ENCODE measurements at regions not wholly inside any gene's neighbourhood (a gene's known extent, or its start where the extent isn't known, plus 50 kb on each side); places are given as distances from the start of the nearest gene placed in this dataset.
"Not testable (repeated sequence)": the region's sequence is repeated elsewhere in the genome, so short reads cannot be mapped to it uniquely, and the experiment has no call there.

- H3K4me1 Mint-ChIP-seq; DNase-seq (ENCODE audit: low spot score in 2 of 2); H3K36me3 Mint-ChIP-seq; H3K4me3 Mint-ChIP-seq; H3K9me3 Mint-ChIP-seq; ATAC-seq; H3K27ac Mint-ChIP-seq: not testable (repeated sequence)
Measured at GRCh38 chr3:70435422-70435821, 123.0 kb upstream of the MDFIC2 start.

GRCh38 chr3:70433091-70433490, 120.7 kb upstream of the MDFIC2 start:
- H3K4me1 Mint-ChIP-seq, result no peaks in the 10 kb centered on the region
- no peak for ATAC-seq
- H3K4me3 Mint-ChIP-seq, result no peak overlapping the region
- no peak overlapping the region for H3K27ac Mint-ChIP-seq
- DNase-seq (ENCODE audit: low spot score in 2 of 2), result no peak
- peaks cover 6% of the 10 kb centered on the region for H3K9me3 Mint-ChIP-seq
- H3K36me3 Mint-ChIP-seq, result no peaks in the 10 kb centered on the region

DNA sequence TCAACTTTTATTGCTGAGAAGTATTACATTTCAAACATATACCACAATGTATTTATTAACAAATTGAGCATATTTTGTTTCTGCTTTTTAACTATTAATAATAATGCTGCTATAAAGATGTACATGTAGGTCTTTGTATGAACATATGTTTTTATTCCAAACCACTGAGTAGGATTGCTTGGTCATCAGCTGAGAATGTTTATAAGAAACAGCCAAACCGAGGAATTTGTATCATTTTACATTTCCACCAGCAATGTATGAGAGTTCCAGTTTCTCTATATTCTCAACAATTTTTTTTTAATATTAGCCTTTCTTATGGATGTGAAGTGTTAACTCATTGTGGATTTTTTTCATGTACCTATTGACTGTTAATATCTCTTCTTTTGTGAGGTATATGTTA, 119.5 kb upstream of the MDFIC2 start:
- DNase-seq (ENCODE audit: low spot score in 2 of 2) (no peak), ATAC-seq (no peak)
- Mint-ChIP-seq H3K4me3 (no peak overlapping the region), H3K36me3 (no peaks in the 10 kb centered on the region), H3K27ac (no peak overlapping the region), H3K4me1 (no peaks in the 10 kb centered on the region), H3K9me3 (peaks cover 6% of the 10 kb centered on the region)

GRCh38 chr3:70426071-70426470, 113.6 kb upstream of the MDFIC2 start:
- DNase-seq (ENCODE audit: low spot score in 2 of 2) (no peak), ATAC-seq (no peak)
- no peak overlapping the region for H3K4me3 Mint-ChIP-seq
- no peaks in the 10 kb centered on the region for H3K4me1 Mint-ChIP-seq
- H3K9me3 Mint-ChIP-seq, result no peaks in the 10 kb centered on the region
- no peaks in the 10 kb centered on the region for H3K36me3 Mint-ChIP-seq
- H3K27ac Mint-ChIP-seq, result no peak overlapping the region

DNA sequence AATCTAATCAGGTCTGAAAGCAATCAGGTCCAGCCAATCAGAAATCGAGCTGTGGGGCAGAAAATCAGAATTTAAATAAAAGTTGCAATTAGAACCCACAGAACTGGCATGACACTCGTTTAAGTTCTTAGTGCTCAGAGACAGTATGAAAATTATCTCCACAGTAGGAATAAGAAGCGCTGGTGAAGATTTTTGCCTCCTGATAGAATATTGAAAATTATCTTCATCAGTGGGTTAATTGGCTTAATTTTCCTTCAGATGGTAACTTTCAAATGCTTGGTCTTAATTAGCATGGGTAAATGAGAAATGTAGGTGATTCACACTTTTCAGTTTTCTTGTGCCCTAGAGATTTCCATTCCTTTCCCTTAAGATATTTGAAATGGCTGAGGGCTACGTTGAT, 109.1 kb upstream of the MDFIC2 start:
- H3K4me1 Mint-ChIP-seq, result no peaks in the 10 kb centered on the region
- H3K9me3 Mint-ChIP-seq, result peaks cover 6% of the 10 kb centered on the region
- ATAC-seq (no peak), DNase-seq (ENCODE audit: low spot score in 2 of 2) (no peak)
- H3K36me3 Mint-ChIP-seq, result no peaks in the 10 kb centered on the region
- H3K27ac Mint-ChIP-seq, result no peak overlapping the region
- no peak overlapping the region for H3K4me3 Mint-ChIP-seq

- ATAC-seq (no peak), DNase-seq (ENCODE audit: low spot score in 2 of 2) (no peak)
- no peak overlapping the region for H3K27ac Mint-ChIP-seq
- H3K4me1 Mint-ChIP-seq, result no peaks in the 10 kb centered on the region
- no peaks in the 10 kb centered on the region for H3K36me3 Mint-ChIP-seq
- H3K9me3 Mint-ChIP-seq, result peaks cover 18% of the 10 kb centered on the region
- H3K4me3 Mint-ChIP-seq, result no peak overlapping the region
Measured at GRCh38 chr3:70409018-70409417, 96.6 kb upstream of the MDFIC2 start.

GRCh38 chr3:70400194-70400593, 87.8 kb upstream of the MDFIC2 start:
- DNase-seq (ENCODE audit: low spot score in 2 of 2) (no peak), ATAC-seq (no peak)
- no peak overlapping the region for H3K4me3 Mint-ChIP-seq
- peaks cover 5% of the 10 kb centered on the region for H3K9me3 Mint-ChIP-seq
- H3K4me1 Mint-ChIP-seq, result no peaks in the 10 kb centered on the region
- H3K36me3 Mint-ChIP-seq, result no peaks in the 10 kb centered on the region
- no peak overlapping the region for H3K27ac Mint-ChIP-seq

GRCh38 chr3:70393881-70394612, 81.6 kb upstream of the MDFIC2 start:
- no peak overlapping the region for H3K4me3 Mint-ChIP-seq
- H3K4me1 Mint-ChIP-seq, result no peaks in the 10 kb centered on the region
- no peaks in the 10 kb centered on the region for H3K36me3 Mint-ChIP-seq
- H3K9me3 Mint-ChIP-seq, result peaks cover 7% of the 10 kb centered on the region
- DNase-seq (ENCODE audit: low spot score in 2 of 2) (no peak), ATAC-seq (no peak)
- no peak overlapping the region for H3K27ac Mint-ChIP-seq

GRCh38 chr3:70392227-70392626, 79.8 kb upstream of the MDFIC2 start:
- Mint-ChIP-seq H3K4me3 (no peak overlapping the region), H3K9me3 (peaks cover 7% of the 10 kb centered on the region), H3K4me1 (no peaks in the 10 kb centered on the region), H3K36me3 (no peaks in the 10 kb centered on the region), H3K27ac (no peak overlapping the region)
- ATAC-seq (no peak), DNase-seq (ENCODE audit: low spot score in 2 of 2) (no peak)

- Mint-ChIP-seq H3K36me3 (no peaks in the 10 kb centered on the region), H3K9me3 (peaks cover 3% of the 10 kb centered on the region), H3K4me1 (no peaks in the 10 kb centered on the region), H3K4me3 (no peak overlapping the region), H3K27ac (no peak overlapping the region)
- DNase-seq (ENCODE audit: low spot score in 2 of 2) (no peak), ATAC-seq (no peak)
Measured at GRCh38 chr3:70387889-70388288, 75.5 kb upstream of the MDFIC2 start.

DNA sequence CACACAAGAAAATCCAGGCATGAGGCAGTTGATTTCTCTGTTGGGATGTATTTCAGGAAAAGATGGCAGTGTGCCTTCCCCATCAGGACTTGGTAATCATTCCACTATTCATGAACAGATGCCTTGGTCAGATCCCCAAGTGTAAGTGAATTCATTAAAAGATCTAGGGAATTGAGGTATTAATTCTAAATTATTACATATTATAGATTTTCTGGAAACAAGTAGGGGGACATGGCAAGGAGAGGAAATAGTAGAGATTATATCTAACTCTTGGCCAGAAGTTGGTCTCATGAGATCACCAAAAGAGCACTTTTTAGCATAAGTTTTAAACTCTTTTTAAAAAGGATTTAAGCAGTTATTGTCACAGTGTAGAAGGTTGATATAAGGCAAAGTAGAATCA, 74.4 kb upstream of the MDFIC2 start:
- Mint-ChIP-seq H3K36me3 (no peaks in the 10 kb centered on the region), H3K9me3 (peaks cover 3% of the 10 kb centered on the region), H3K27ac (no peak overlapping the region), H3K4me3 (no peak overlapping the region), H3K4me1 (no peaks in the 10 kb centered on the region)
- ATAC-seq (no peak), DNase-seq (ENCODE audit: low spot score in 2 of 2) (no peak)

DNA sequence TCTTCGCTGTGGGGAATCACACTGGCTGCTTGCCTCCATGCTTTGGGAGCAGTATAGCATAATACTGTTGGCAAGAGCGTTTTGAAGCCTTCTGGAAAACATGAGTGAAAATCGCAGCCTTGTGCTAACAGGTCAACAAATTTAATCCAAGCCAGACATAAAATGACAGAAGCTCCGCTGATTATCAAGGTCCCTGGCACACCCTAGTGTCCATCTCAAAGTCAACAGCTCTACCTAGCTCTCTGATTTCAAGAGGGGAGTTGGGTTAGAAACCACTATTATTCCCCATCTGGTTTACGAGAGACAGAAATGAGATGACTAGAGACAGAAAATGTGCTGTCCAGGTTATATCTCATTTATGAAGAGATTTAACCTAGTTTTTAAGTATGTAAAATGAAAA, 73.6 kb upstream of the MDFIC2 start:
- ATAC-seq, result no peak
- no peak overlapping the region for H3K27ac Mint-ChIP-seq

DNA sequence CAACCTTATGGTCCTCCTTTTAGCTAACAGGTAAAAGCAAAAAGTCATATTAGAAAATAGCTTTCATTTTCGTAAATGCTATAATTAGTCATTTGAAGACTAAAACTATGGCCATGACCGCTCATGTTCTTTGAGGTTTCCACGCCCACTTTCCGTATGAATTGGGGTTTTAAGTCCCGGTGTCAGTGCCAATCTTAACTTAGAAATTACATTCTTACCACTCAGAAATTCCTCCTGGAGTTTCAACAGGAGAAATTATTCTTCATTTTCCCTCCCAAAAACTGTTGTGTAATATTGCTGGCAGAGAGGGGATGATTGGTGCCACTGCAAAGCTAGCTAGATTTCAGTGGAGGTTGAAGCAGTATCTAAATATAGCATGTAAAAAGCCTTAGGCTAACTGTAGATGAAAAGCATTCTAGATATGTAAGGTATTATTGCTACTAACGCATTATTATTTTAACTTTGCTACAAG, 71.0 kb upstream of the MDFIC2 start:
- no peak for ATAC-seq
- Mint-ChIP-seq H3K9me3 (no peaks in the 10 kb centered on the region), H3K4me3 (no peak overlapping the region), H3K27ac (no peak overlapping the region), H3K36me3 (no peaks in the 10 kb centered on the region), H3K4me1 (no peaks in the 10 kb centered on the region)
- no peak for DNase-seq (ENCODE audit: low spot score in 2 of 2)

More for the DNA sequence above, 73.6 kb upstream of the MDFIC2 start:
- Mint-ChIP-seq H3K36me3 (no peaks in the 10 kb centered on the region), H3K4me3 (no peak overlapping the region), H3K4me1 (no peaks in the 10 kb centered on the region), H3K9me3 (peaks cover 3% of the 10 kb centered on the region)
- no peak for DNase-seq (ENCODE audit: low spot score in 2 of 2)

- H3K27ac Mint-ChIP-seq, result no peak overlapping the region
- H3K4me3 Mint-ChIP-seq, result no peak overlapping the region
- ATAC-seq (no peak), DNase-seq (ENCODE audit: low spot score in 2 of 2) (no peak)
- peaks cover 9% of the 10 kb centered on the region for H3K9me3 Mint-ChIP-seq
- H3K36me3 Mint-ChIP-seq, result no peaks in the 10 kb centered on the region
- H3K4me1 Mint-ChIP-seq, result no peaks in the 10 kb centered on the region
Measured at GRCh38 chr3:70374179-70374578, 61.7 kb upstream of the MDFIC2 start.
